ENCODE measurements at regions not wholly inside any gene's neighbourhood (a gene's known extent, or its start where the extent isn't known, plus 50 kb on each side); places are given as distances from the start of the nearest gene placed in this dataset.

DNA sequence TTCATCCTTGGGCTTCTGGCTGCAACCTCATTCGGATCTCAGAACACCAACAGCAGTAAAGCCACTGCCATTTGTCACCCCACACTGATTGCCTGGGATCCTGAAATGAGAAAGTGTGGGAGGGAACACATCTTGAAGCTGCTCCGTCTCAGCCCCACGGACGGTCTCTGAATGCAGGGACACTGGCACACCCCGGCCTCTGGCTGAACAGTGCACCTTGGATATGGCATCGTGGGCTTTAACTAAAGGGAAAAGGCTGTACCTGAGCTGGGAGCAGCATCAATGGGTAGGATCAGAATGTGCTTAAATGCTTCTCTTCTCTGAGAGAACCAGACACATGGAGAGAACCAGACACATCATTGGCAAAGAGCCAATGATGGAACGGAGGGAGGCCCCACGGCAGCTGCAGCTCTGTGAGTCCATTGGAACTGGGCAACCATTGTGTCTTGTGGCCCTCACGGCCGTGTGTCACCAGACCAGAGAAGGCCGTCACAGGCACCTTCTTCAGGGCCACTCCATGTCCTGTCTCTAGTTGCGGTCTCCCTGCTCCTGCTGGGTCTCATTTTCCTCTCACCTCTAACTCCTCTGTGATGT is 193.4 kb upstream of the MYT1L start:
- Histone ChIP-seq H4K5ac (ENCODE audit: insufficient read length, low read depth, low read length) (no peak overlapping the region), H3K4me1 (replicated peaks in 1 of 4; ENCODE audit: control insufficient read depth in 3 of 4, insufficient read depth in 4 of 4, low read length in 3 of 4) (no peaks in the 10 kb centered on the region), H2BK12ac (ENCODE audit: low read depth, low read length) (no peak overlapping the region), H3K14ac (ENCODE audit: insufficient read length) (no peak overlapping the region), H3K18ac (ENCODE audit: extremely low read depth, low read length) (no peak overlapping the region), H4K8ac (ENCODE audit: extremely low read depth, insufficient read depth, low read length) (no peak overlapping the region), H2BK120ac (replicated peaks; ENCODE audit: low read depth, low read length) (no peak overlapping the region), H2BK15ac (ENCODE audit: low read length) (no peak overlapping the region), H2AK5ac (ENCODE audit: low read depth, low read length) (no peak overlapping the region), H2BK20ac (ENCODE audit: low read length) (no peak overlapping the region), H3K23me2 (ENCODE audit: low read depth, low read length) (peaks cover 8% of the 10 kb centered on the region; the same call in 1 of the 2 replicates), H2AFZ (ENCODE audit: low read length) (no peak overlapping the region), H3K27ac (ENCODE audit: low read depth, low read length) (no peak overlapping the region), H3K4ac (replicated peaks; ENCODE audit: insufficient read length, low read depth, low read length) (no peak overlapping the region), H3K9me3 (ENCODE audit: insufficient read depth in 2 of 2, low read depth in 1 of 2, low read length in 1 of 2) (no peaks in the 10 kb centered on the region), H3K9ac (replicated peaks in 1 of 4; ENCODE audit: extremely low read depth in 1 of 4, low read depth in 3 of 4, low read length in 3 of 4) (no peak overlapping the region), H3K23ac (ENCODE audit: insufficient read length) (no peak overlapping the region), H3K36me3 (ENCODE audit: control insufficient read depth in 2 of 4, insufficient read depth in 4 of 4, low read length in 3 of 4) (no peaks in the 10 kb centered on the region), H3K79me2 (ENCODE audit: control insufficient read depth in 1 of 2, insufficient read depth in 2 of 2, low read length in 2 of 2) (no peaks in the 10 kb centered on the region), H3K79me1 (ENCODE audit: low read depth, low read length) (no peaks in the 10 kb centered on the region), H2BK5ac (ENCODE audit: low read depth, low read length) (no peak overlapping the region), H3K4me2 (ENCODE audit: insufficient read depth in 1 of 2, low read depth in 2 of 2, low read length in 2 of 2) (no peak overlapping the region), H3K4me3 (ENCODE audit: extremely low read depth in 1 of 4, insufficient read depth in 2 of 4, low read depth in 3 of 4, low read length in 4 of 4) (no peak overlapping the region), H4K20me1 (replicated peaks in 1 of 2; ENCODE audit: control insufficient read depth in 1 of 2, insufficient read depth in 2 of 2, low read length in 2 of 2) (no peaks in the 10 kb centered on the region), H4K91ac (replicated peaks; ENCODE audit: insufficient read length, low read length) (no peak overlapping the region), H3K56ac (replicated peaks; ENCODE audit: insufficient read length, low read depth, low read length) (no peak overlapping the region), H3K27me3 (replicated peaks in 1 of 4; ENCODE audit: control insufficient read depth in 3 of 4, extremely low read depth in 1 of 4, insufficient read depth in 3 of 4, low read length in 3 of 4) (no peaks in the 10 kb centered on the region)
- CTCF ChIA-PET (ENCODE audit: partially characterized antibody), result interaction anchor here (0.6 kb wide), 1 partner anchor 52 kb away, joined by 3 read pairs; no protein-coding TSS in a partner anchor
- TF ChIP-seq SIRT6 (IDR thresholded peaks at IDR 0.05; ENCODE audit: low read length), result no peak
- no peak for TF ChIP-seq TAF7 (optimal IDR thresholded peaks at IDR 0.05; ENCODE audit: borderline replicate concordance, low read depth, low read length)
- no peak for TF ChIP-seq JUN (IDR thresholded peaks at IDR 0.05; ENCODE audit: low read depth, low read length)
- no peak for TF ChIP-seq RBBP5 (IDR thresholded peaks at IDR 0.05; ENCODE audit: borderline replicate concordance, low read depth, low read length)
- no peak for TF ChIP-seq ZNF274 (IDR thresholded peaks at IDR 0.05; ENCODE audit: borderline replicate concordance, extremely low read depth, low read length)
- TF ChIP-seq POU5F1 (IDR thresholded peaks at IDR 0.05; ENCODE audit: low read depth, low read length), result no peak
- TF ChIP-seq SUZ12 (IDR thresholded peaks at IDR 0.05; ENCODE audit: low read length), result no peak
- POLR2A ChIA-PET (ENCODE audit: partially characterized antibody), result no interaction called here
- DNase-seq (ENCODE audit: low read depth in 1 of 2, low spot score in 2 of 2) (no peak), FAIRE-seq (no peak)
- 94% methylated on average over 12 of the region's 12 CpGs; no CpG with 5 or more reads in 1 of the 2 experiments for WGBS, 2 experiments (ENCODE audit: extremely low coverage in 1 of 2, insufficient coverage in 1 of 2, insufficient read length in 1 of 2, insufficient replicate concordance in 2 of 2, low coverage in 1 of 2, low lambda C conversion rate in 2 of 2, missing lambda C conversion rate in 1 of 2)

All from H1 (cell line).